ENCODE measurements at regions not wholly inside any gene's neighbourhood (a gene's known extent, or its start where the extent isn't known, plus 50 kb on each side); places are given as distances from the start of the nearest gene placed in this dataset.
"Not testable (repeated sequence)": the region's sequence is repeated elsewhere in the genome, so short reads cannot be mapped to it uniquely, and the experiment has no call there.

DNA sequence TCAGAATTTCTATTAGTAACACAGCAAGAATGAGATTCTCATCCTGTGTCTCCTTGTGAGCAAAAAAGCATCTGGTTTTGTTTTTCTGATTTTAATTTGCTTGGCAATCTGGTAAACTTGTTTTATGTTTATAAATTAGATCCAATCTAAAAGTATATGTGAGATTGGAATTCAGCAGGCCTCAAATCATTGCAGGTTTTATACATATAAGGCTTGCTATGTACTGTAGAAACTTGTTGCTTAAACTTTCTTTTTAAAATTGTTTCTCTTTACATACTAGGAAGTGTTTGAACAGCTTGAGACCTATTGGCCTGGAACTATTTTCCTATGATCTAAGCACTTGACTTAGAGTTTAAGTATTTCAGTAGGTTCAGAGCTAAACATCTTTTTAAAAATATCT, 1037.8 kb downstream of the NR2F1-AS1 start:
- no peak for DNase-seq (ENCODE audit: low read depth)

- DNase-seq (ENCODE audit: low read depth), result not testable (repeated sequence)
Observed at GRCh38 chr5:92542017-92542416, 1039.0 kb downstream of the NR2F1-AS1 start.

DNA sequence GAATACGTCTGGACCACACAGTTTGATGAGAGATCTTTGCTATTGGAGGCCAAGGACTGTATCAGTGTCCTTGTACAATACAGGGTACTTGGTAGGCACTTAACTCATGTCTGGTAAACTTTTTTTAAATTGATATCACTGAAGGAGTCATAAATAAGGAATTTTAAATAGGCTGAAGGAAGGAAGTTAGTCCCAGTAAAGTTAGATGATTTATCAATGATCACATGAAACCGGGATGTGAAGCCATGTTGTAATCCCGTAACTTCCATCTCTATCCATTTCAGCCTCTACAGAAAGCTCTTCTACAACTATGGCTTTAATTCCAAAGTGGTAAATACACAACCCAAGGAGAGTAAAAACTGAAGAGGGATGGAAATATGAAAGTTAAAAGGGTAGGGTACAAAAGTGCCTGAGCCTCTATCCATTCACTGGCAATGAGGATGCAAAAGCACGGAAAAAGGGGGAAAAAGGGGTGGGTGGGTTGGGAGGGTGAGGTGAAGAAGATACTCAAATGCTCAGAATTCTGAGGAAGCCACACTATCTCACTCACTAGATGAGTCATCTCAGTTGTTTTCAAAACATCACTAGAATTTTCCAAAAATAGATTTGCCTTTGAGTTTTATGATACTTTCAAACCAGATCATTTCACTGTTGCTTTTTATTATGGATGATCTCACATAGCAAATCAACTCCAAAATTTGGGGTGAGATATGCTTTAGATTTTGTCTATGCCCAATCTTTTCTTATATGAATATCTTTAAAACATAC, 1053.5 kb downstream of the NR2F1-AS1 start:
- DNase-seq (ENCODE audit: low read depth), result peak; percentile 68

DNA sequence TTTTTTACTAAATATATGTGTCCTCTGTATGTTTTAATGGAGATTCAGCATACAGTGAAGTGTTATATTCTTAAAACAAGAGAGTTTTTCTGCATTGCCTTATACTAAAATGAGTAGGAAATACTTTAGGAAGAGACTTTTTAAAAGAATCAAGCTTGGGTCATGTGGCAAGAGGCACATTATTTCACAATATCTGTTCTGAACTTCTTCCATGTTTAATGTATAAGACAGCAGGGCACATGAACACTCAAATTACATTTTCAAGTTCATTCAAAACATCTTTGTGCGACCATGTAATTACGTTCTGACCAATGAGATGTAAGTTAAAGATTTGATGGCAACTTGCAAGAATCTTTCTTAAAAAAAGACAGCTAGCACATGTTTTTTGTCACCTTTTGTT, 1055.9 kb downstream of the NR2F1-AS1 start:
- no peak for DNase-seq (ENCODE audit: low read depth)

- peak; percentile 8 for DNase-seq (ENCODE audit: low read depth)
Observed at GRCh38 chr5:92519811-92520632, 1061.0 kb downstream of the NR2F1-AS1 start.

DNA sequence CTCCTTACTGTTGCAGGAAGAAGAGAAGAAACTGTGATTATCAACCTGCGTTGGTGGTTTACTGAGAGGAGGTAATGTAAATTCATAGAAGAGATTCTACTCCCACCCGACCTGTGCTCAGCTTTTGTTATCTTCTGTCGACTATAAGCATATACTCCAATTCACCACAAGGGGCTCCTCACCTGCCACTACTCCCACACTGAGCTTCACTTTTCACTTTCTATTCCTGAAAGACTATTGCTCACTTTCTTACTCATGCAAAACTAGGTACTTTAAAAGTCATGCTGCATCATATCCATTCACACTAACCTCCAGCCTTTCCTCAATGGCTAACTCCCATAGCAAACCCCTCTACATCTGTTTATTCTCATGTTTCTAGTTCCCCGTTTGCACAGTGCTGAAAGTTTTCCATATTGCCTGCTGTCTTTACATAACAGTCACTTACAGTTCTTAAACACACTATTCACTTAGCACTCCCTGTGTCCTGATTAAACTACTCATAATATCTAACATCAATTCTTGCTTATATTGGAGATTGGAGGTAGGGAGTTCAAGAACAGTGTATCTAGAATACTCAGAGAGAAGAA, 1062.6 kb downstream of the NR2F1-AS1 start:
- peak; percentile 18 for DNase-seq (ENCODE audit: low read depth)

DNA sequence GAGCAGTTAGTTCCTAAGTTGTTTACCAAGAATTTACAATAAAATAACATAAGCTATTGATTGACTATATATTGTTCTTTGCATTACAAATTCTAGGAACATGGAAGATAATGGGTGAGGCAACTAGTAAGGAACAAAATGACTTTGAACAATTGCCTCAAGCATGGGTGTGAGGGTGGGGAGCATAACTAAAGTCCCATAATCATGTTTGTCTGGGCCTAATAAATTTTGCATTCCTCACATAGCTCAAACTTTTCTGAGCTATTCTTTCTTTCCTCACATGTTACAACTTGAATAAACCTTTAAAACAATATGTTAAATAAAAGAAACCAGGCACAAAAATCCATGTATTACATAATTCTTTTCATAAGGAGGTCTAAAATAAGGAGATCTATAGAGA, 1066.1 kb downstream of the NR2F1-AS1 start:
- DNase-seq (ENCODE audit: low read depth), result no peak

- DNase-seq (ENCODE audit: low read depth), result no peak
Observed at GRCh38 chr5:92513067-92513466, 1068.0 kb downstream of the NR2F1-AS1 start.

- DNase-seq (ENCODE audit: low read depth), result no peak
Observed at GRCh38 chr5:92508271-92508670, 1072.7 kb downstream of the NR2F1-AS1 start.

DNA sequence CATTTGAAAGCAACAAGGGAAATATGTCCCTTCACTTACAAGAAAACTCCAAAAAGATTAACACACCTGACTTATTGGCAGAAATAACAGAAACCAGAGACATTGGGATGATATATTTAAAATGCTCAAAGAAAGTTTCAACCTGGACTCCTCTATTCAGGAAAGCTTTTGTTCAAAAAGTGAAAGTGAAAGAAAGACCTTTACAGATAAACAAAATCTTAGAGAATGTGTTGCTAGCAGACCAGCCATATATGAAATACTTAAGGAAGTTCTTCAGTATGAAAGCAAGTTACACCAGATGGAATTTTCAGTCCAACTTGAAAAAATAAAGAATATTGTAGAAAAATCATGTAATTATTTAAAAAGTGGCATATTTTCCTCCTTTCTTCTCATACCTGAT, 1075.1 kb downstream of the NR2F1-AS1 start:
- no peak for DNase-seq (ENCODE audit: low read depth)

GRCh38 chr5:92505145-92505544, 1075.9 kb downstream of the NR2F1-AS1 start:
- DNase-seq (ENCODE audit: low read depth), result peak; percentile 18

GRCh38 chr5:92504346-92504745, 1076.7 kb downstream of the NR2F1-AS1 start:
- DNase-seq (ENCODE audit: low read depth), result peak; percentile 28

DNA sequence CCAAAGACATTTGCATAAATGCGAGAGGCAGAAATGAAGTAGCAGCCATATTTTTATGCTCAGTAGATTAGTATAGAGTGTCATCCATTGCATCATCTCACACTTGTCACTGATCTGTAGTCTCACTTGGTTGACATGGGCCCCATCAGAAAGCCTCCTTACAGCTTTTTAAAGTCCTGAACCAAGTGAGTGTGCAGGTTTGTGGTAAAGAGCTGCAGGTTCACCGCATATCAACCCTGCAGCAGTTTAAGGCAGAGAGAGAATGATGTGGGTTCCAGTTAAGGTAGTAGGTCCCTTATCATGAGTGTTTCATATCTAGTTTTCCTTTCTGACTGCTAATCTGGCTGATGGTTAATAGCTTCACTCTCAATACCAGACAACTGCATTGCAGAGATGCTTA, 1080.3 kb downstream of the NR2F1-AS1 start:
- no peak for DNase-seq (ENCODE audit: low read depth)

DNA sequence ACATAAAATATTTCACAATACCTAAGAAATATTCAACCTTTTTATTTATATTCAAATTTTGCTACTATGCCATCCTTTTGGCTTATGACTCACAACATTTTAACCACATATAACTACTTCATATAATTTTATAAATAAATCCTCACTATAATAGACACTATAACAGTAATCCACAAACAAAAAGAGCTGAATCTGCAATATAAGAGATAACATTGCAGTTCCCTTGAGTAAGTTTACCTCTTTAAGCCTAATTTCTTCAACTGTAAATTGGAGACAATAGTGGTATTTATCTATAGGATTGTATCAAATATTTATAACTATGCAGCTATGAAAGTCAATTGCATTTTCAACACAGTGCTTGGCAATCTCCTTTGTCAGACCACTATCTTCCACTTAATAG, 1084.5 kb downstream of the NR2F1-AS1 start:
- DNase-seq (ENCODE audit: low read depth), result no peak

DNA sequence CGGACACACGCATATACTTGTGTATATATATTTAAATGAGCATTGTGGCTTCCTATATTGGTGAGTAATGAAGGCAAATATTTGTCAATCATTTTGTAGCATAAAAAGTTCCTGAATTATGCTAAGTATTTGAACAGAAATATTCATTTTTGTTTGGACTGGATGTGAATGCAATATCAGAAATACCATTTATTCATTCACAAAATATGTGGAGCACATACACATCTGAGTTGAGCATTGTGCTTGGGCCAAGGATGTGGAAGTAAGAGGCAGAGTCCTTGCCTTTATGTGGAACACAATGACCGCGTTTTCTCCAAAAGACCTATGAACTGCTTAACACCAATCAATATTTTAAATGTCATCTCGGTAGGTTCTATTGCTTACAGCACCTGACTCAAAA, 1086.5 kb downstream of the NR2F1-AS1 start:
- DNase-seq (ENCODE audit: low read depth), result no peak

DNA sequence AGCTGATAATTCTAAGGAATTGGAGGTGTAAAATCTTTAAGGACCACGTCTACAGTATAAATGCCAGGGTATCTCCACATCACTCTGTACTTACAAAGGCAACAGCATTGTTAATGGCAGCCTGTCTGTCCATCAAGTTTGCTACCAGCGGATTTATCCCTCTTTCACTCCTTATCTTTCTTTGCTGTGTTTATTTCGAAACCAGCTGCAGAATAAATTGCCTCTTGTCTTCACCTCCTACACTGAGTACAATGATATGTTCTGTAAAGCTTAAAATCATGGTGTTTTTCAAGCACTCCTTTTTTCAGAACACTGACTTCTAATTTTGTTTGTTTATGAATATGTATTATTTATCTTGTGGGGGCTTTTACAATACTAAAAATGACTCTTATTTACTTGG, 1088.1 kb downstream of the NR2F1-AS1 start:
- no peak for DNase-seq (ENCODE audit: low read depth)

- no peak for DNase-seq (ENCODE audit: low read depth)
Observed at GRCh38 chr5:92484484-92484883, 1096.5 kb downstream of the NR2F1-AS1 start.

GRCh38 chr5:92472981-92473566, 1090.0 kb upstream of the ARRDC3 start:
- no peak for DNase-seq (ENCODE audit: low read depth)

DNA sequence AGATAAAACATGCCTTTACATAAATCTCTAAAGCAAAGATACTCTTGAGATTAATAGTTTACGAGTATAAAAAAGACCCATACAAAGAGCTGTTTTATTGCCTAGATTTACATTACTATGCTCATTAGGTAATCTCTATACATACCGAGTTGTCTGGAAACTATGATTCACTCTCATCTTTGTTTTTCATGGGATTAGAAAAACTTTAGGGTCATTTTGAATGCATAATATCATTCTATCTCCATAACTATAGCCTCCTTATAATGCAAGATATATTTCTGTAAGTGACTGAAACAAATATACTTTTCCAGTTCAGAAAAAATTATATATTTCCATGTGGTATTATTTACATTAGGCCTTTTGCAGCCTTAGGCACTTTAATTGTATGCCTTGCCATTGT, 1088.7 kb upstream of the ARRDC3 start:
- DNase-seq (ENCODE audit: low read depth), result no peak

DNA sequence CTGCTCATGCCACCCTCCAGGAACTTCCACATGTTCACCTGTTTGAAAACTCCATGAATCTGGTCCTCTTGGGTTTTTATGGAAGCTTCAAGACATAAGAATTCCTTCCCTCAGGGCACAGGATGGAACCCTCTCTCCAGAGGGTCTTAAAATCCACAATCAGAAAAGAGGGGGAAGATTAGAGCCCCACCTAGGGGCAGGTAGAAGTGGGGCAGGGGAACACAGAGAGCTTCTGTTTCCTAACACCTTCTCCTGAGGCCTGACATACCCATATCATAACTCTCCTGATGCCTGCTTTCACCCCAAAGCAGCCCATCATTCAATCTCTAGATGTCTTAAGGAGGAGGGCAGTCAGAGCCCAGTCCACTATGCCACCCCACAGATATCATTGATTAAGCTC, 1087.7 kb upstream of the ARRDC3 start:
- no peak for DNase-seq (ENCODE audit: low read depth)

DNA sequence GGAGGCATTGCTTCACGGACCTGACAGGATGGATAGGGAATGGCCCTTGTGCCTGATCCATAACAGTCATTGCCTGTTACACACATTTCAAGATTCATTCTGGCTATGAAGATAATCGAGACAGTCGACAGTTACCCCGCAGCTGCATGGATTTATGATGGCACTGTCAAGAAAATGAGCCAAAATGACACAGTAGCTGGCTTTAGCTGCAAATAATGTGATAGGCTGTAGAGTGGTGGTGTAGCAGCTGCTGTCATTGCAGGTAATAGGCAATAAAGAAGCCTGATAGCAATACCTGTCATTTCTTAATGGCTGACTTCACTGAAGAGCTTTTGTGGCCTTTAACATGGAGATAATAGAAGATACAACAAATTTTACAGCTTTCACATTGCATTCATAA, 1085.2 kb upstream of the ARRDC3 start:
- DNase-seq (ENCODE audit: low read depth), result no peak

DNA sequence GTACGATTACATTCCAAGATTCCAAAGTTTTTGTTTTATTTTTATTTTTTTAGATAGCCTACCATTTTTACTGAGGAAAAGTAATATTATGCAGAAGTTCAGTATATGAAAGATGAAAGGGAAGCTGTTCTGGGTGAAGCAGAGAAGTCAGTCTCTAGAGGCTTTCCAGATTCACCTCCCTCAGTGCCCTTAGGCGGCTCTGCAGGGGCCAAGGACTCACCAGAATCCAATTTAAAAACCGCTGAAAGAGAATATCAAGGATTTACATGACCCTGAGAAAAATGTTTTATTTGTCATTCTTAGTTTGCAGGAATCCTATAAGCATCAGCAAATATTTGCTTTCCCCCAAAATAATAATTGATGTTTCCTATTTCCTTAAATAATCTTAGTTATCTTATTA, 1084.6 kb upstream of the ARRDC3 start:
- no peak for DNase-seq (ENCODE audit: low read depth)

Measured in myocyte (in vitro differentiated cells).